ENCODE measurements at regions not wholly inside any gene's neighbourhood (a gene's known extent, or its start where the extent isn't known, plus 50 kb on each side); places are given as distances from the start of the nearest gene placed in this dataset.

GRCh38 chr2:200013906-200014305 is 58.5 kb downstream of the MAIP1 start:
- DNase-seq = no peak

DNA sequence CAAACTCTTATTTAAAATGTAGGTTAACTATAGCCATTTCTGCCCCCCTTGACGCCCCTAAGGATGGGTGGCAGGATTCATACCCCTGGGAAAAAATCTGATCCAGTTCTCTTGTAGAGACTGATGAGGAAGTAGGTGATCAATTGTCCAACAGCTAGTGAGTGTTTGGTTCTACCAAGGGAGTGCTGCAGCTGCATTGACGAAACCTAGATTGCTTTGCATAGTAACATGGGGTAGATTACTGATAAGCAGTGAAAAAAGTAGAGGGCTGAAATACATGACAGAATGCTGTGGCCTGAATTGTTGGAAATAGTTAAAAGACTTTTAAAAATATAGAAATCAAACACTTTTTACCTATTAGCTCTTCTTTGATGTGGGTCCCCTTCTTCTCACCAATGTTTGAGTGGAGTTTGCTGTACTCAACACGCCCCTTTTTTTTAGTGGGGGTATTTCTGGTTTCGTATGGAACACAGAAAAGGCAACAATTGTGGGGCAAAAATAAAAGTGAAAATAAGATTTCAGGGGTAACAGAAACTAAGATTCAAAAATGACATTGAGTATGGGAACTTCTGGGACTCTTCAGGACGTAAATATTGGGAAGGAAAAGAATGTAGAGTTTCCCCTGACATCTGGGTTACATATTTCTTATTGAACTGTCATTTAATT is 66.2 kb downstream of the MAIP1 start:
- DNase-seq = no peak

DNA sequence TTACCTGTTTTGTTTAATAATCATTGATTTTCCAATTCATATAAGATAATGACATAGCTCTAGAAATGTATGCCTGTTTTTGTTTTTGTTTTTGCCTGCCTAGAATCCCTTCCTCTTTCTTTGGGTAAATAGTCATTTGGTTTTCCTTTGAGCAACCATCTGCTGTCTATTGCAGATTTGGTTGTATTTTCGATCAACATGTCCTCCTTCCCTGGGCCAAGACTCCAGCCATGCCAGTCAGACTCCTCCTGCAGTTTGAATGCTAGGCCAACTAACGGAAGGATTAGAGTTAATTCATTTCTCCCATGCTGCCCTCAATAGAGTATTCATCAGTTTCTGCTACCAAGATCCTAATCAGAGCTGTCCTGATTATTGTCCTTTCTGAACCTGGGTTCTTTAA is 67.1 kb downstream of the MAIP1 start:
- DNase-seq = no peak

- DNase-seq = no peak
These were observed 68.2 kb downstream of the MAIP1 start for GRCh38 chr2:200023570-200023969.

DNA sequence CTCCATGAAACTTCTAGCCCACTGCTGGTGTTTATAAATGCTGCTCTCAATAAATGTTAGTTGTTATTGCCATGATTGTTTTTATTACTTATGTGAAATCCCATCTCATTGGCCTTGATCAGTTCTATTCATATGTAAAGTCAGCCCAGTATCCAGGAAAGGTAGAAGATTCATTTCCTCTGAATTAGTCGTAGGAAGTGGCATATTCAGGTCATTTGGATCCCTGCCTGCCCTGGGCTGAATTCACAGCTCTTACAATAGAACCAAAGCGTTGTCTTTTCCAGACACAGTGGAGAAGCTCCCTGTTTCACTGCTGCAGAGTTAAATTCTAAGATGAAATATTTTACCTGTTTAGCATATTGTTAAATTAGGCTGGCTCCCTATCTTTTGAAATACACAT is 70.3 kb downstream of the MAIP1 start:
- no peak for DNase-seq

DNA sequence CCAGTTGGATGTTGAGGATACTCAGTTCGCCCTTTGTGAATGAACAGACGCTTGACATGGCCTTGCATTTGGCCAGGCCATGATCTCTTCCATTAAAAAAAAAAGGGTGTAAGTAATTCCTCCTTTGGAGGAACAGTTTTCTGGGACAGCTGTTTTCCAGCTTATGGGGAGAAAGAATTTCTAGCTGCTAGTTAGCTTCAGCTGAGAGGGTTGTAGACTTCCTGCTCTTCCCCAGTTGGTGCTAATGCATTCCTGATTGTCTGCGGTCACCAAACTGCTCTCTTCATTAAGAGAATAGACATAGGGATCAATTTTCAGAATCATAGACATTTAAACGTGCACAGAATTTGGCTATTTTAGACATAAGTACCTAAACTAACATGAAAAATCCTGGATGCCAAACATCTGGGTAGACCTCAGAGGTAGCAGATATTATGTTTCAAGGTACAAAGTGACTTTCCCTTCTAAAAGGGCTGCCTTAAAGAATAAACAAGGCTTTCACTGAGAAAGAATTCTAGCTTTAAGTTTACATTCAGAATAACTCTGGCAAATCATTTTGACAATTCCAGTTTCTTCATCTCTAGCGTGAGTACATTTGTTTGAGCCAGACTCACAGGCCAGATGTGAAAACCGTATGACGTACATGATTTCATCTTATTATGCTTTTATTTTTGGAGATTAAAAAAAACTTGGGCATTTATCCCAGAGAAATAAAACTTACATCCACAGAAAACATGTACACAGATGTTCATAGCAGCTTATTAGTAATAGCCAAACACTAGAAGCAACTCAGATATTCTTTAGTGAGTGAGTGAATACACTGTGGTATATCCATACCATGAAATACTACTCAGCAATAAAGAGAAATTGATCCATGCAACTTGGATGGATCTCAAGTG is 71.2 kb downstream of the MAIP1 start:
- DNase-seq = no peak

DNA sequence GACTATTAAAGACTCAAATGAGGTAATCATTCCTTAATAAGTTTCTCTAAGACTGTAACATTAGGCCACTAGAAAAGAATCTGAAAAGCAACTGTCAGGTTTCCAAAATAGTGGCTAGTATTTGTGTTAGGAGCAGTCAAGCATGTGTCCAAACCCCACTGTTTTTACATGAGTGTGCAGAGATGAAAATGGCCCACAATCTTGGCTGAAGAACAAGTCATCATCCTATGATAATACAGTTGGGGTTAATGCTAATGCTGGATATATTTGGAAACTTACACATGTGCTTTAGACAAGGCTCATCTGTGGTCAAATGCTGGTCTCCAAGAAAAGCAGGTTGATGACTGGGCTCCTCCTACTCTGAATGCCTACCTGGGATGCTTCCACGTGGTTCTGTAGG is 73.6 kb downstream of the MAIP1 start:
- no peak for DNase-seq

- no peak for DNase-seq
These were observed 77.5 kb downstream of the MAIP1 start for GRCh38 chr2:200032895-200033294.

DNA sequence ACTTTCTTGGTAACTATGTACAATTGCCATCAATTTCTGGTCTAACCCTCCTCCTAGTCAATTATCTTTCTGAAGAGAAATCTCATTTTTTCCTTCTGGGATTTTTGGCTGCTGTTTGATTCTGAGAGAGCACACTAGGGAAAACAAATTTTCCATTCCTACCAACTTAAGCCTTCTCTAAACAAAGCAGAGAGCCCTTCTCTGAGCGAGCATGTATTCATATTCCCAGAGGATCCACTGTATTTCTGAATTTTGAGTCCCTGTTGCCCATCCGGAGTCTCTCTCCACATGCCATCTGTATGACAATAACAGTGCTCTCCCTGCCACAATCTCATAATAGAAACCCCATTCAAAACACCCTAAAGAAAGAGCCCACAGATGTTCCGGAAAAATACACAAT is 78.5 kb downstream of the MAIP1 start:
- DNase-seq = no peak

- no peak for DNase-seq
These were observed 79.4 kb downstream of the MAIP1 start for GRCh38 chr2:200034816-200035215.

- DNase-seq = no peak
These were observed 84.6 kb downstream of the MAIP1 start for GRCh38 chr2:200039724-200040650.

- DNase-seq = no peak
These were observed 85.4 kb downstream of the MAIP1 start for GRCh38 chr2:200040831-200041230.

- no peak for DNase-seq
These were observed 86.3 kb downstream of the MAIP1 start for GRCh38 chr2:200041639-200042038.

- no peak for DNase-seq
These were observed 86.8 kb downstream of the MAIP1 start for GRCh38 chr2:200042102-200042735.

DNA sequence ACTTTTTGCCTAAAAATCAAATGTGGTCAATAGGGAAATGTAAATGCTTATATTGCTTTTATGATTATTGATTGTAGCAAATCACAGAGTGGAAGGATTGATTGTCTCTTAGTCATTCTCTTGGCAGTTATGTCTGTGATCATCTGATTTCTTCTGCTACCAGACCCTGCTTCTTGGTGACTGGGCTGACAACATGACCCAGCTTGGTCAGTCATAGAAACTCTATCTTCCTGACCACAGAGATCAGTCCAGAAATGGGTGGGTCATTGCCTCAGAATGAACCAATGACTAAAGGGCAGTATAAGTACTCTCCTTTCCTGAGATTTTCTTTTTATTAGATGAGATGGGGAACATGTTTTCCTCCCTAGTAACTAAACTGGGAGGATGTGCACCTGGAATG is 87.6 kb downstream of the MAIP1 start:
- no peak for DNase-seq

DNA sequence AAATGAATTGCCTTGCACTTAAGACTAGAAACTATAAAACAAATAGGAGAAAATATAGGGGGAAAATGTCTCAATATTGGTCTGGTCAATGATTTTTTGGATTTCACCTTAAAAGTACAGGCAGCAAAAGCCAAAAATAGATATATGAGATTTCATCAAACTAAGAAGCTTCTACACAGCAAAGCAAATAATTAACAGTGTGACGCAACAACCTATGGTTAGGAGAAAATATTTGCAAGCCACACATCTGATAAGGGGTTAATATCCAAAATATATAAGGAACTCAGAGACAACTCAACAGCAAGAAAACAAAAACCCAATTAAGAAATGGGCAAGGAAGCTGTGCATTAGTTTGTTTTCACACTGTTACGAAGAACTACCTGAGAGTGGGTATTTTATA is 89.1 kb downstream of the MAIP1 start:
- no peak for DNase-seq

DNA sequence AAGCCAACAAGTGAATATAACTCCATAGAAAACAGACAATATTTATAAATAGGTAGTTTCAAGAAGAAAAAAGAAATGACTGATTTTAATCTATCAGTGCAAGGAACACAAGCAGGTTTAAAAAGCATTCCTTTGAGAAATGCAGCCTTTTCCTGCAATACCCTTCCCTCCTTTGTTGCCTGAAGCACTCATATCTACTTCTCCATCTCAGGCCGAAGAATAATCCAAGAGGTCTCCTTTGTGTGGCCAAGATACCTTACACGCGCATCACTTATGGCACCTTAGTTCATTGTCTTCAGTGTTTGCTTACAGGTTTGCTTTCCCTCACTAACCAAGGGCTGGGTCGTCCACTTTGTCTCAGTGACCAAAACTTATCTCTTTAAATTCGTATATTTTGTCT is 93.0 kb downstream of the MAIP1 start:
- DNase-seq = no peak

GRCh38 chr2:200049086-200049485 is 93.7 kb downstream of the MAIP1 start:
- DNase-seq = no peak

DNA sequence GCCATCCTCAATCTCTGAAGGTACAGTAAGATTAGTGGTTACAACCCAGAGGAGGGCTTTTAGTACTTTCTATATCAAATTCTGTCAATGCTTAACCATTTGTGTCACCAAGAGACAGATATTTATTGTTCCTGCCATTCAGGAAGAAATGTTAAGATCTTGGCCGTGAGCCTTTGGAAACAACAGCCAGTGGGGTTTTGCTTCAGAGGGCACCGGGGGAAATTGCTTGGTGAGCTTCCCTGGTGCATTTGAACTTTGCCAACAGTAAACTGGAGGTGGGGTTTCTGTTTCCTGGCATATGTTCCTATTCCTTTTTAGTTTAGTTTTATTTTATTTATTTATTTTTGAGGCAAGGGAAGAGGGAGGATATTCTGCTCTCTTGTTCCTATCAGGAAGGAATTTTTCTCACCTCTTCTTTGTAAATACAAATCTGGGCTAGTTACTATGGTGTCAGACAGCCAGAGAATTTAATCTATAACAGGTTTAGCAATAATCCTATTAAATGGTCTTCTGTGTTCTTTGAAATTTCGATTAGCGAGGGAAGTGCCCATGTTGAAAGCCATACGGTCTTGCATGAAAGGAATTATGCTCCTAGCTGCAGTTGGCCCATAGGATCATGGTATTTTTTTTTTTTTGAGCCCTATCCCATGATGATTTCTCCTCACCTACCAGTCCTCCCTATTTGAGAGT is 95.7 kb downstream of the MAIP1 start:
- DNase-seq = no peak

GRCh38 chr2:200051611-200051945 is 96.2 kb downstream of the MAIP1 start:
- DNase-seq = no peak

DNA sequence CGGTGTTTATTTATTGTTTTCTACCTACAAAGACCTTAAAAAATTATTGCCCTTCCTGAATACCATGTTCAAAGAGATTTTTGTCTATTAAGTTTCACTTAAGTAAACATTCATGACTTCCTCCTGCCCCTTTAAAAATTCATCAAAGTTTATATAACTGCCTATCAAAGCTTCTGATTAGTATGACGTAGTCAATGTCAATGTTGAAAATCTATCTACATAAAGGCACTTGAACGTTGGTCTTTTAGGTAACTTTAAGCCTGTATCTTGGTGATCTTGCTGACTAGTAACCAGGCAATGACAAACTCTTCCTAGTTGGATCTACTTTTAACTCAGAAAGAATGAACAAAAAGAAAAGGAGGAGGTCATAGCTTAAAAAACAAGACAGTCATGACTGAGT is 97.2 kb downstream of the MAIP1 start:
- no peak for DNase-seq

DNA sequence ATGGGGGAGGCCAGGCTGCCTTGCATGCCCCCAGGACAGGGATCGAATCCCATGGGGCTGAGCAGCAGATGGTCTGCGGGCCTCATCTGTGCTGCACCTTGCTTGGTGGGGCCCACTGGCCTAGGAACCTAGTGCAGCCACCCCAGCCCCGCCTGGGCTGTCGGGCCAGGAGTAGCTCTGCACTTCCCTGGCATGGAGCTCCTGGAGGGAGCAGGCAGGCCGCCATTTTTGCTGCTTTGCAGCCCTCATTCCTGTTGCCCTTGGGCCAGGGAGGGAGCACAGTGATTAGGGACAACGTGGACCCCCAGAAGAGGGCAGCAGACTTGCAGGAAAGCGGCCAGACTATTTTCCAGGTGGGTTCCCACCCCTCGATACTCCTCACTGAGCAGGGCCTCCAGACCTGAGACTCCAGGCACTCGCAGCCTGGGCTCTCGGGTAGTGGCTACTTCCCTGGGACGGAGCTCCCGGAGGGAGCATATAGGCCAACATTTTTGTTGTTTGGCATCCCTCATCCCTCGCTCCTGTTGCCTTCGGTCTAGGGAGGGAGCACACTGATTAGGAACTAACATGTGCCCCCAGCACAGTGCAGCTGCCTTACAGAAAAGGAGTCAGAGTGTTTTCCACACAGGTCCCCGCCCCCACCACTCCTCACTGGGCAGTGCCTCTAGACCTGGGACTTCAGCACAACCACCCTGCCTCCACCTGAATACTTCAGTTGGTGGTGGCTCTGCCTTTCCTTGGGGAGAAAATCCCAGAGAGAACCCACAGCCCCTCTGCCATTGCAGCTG is 99.5 kb downstream of the MAIP1 start:
- DNase-seq = no peak
